ENCODE measurements at regions not wholly inside any gene's neighbourhood (a gene's known extent, or its start where the extent isn't known, plus 50 kb on each side); places are given as distances from the start of the nearest gene placed in this dataset.

GRCh38 chr12:128079446-128079845, 187.5 kb upstream of the TMEM132C start:
- ChIA-PET CTCF (interaction anchor here (1.1 kb wide), 1 partner anchor 10 kb away, joined by 5 read pairs; no protein-coding TSS in a partner anchor), POLR2A (no interaction called here)
- TF ChIP-seq CTCF (IDR thresholded peaks at IDR 0.05; ENCODE audit: insufficient read depth, low read length, missing control alignments) = no peak
- no peak for DNase-seq (ENCODE audit: low read depth, low spot score)
- no peak overlapping the region for H3K4me3 ChIP-seq (ENCODE audit: low read depth, low read length)

GRCh38 chr12:128083132-128083729, 183.7 kb upstream of the TMEM132C start:
- CTCF ChIA-PET = no interaction called here
- TF ChIP-seq CTCF (IDR thresholded peaks at IDR 0.05; ENCODE audit: insufficient read depth, low read length, missing control alignments) = no peak
- DNase-seq (ENCODE audit: low read depth, low spot score) = no peak
- POLR2A ChIA-PET = no interaction called here
- H3K4me3 ChIP-seq (ENCODE audit: low read depth, low read length) = no peak overlapping the region

GRCh38 chr12:128088926-128089325, 178.0 kb upstream of the TMEM132C start:
- TF ChIP-seq CTCF (IDR thresholded peaks at IDR 0.05; ENCODE audit: insufficient read depth, low read length, missing control alignments) = no peak
- DNase-seq (ENCODE audit: low read depth, low spot score) = no peak
- no peak overlapping the region for H3K4me3 ChIP-seq (ENCODE audit: low read depth, low read length)
- ChIA-PET CTCF (no interaction called here), POLR2A (no interaction called here)

GRCh38 chr12:128089961-128090360, 177.0 kb upstream of the TMEM132C start:
- DNase-seq (ENCODE audit: low read depth, low spot score) = no peak
- ChIA-PET CTCF (no interaction called here), POLR2A (no interaction called here)
- TF ChIP-seq CTCF (IDR thresholded peaks at IDR 0.05; ENCODE audit: insufficient read depth, low read length, missing control alignments) = no peak
- no peak overlapping the region for H3K4me3 ChIP-seq (ENCODE audit: low read depth, low read length)

DNA sequence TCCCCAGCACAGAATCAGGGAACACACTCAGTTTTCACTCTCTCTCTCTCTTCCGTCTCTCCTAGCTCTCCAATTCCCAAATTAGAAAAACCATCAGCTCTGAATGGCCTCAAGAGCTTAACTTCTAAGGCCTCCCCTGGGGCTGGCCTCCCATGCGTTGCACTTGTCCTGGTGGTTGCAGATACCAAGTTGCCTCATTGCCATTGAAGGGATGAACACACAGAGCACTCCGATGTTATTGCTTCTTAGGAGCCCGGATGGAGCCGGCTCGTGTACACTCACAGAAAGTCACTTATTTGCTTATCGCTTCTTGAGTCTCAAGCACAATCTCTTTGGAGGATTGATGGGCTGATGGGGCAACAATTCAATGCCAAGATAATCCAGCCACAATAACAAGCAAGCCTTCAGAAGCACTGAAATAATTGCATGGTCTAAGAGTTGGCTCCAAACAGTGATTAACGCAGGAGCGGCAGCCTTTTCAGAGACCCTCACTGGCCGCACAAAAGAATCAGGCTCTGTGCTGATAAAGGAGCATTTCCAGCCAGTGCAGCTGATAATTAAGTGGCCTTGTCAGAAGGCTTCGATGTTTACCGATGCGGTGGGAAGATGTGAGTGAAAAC, 175.8 kb upstream of the TMEM132C start:
- ChIA-PET CTCF (no interaction called here), POLR2A (no interaction called here)
- H3K4me3 ChIP-seq (ENCODE audit: low read depth, low read length) = no peak overlapping the region
- no peak for DNase-seq (ENCODE audit: low read depth, low spot score)
- no peak for TF ChIP-seq CTCF (IDR thresholded peaks at IDR 0.05; ENCODE audit: insufficient read depth, low read length, missing control alignments)

DNA sequence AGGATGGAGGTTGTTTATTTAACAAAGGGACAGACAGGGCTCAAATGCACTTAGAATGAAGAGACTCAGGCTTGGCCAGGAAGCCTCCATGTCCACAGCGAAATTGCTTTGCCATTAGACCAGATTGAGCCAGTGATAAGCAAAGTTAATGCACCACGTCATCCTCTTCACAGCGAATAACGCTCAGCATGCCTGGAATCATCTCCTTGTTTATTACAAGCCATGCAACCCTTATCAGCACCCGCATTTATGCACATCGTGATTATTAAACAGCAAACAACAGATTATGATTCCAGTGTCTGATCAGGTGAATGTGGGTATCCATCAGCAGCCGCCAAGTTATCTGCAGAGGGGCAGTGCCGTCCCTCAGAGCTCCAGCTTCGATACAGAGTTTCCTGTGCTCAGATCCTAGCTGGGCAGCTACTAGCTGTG, 175.0 kb upstream of the TMEM132C start:
- no peak overlapping the region for H3K4me3 ChIP-seq (ENCODE audit: low read depth, low read length)
- TF ChIP-seq CTCF (IDR thresholded peaks at IDR 0.05; ENCODE audit: insufficient read depth, low read length, missing control alignments) = no peak
- CTCF ChIA-PET = no interaction called here
- POLR2A ChIA-PET = no interaction called here
- DNase-seq (ENCODE audit: low read depth, low spot score) = no peak
